H1 (cell line): ENCODE measurements at regions not wholly inside any gene's neighbourhood (a gene's known extent, or its start where the extent isn't known, plus 50 kb on each side); places are given as distances from the start of the nearest gene placed in this dataset.

ENCODE experiments used
- CTCF ChIA-PET: fragments of 300-600 bp; sonication (Branson Sonifier 250); formaldehyde crosslinking; loops from one replicate; lab custom pipeline; 2021; ENCODE audit not compliant: partially characterized antibody; lab: Charles Lee
- POLR2A ChIA-PET: fragments of 300-600 bp; sonication (Branson Sonifier 250); formaldehyde crosslinking; loops from one replicate; lab custom pipeline; 2021; ENCODE audit warnings: inconsistent platforms; ENCODE audit not compliant: partially characterized antibody; lab: Charles Lee
- DNase-seq, 2 experiments: peaks; one replicate each; pipeline versions ENCODE4 v3.0.0 to v3.0.0-alpha.2; 2010 to 2022; ENCODE audit warnings: low spot score in 2 of 2, low read depth in 1 of 2, mixed read lengths in 1 of 2
- FAIRE-seq: peaks from 2 replicates; lab custom pipeline; 2011; peaks lifted over from hg19 to GRCh38; lab: Jason Lieb, UNC
- H2AFZ ChIP-seq: 2 replicates; pipeline ENCODE4 v1.8.1; 2012; ENCODE audit warnings: low read length, inconsistent platforms
- H2AK5ac ChIP-seq: 2 replicates; pipeline ENCODE4 v1.6.1; 2013; ENCODE audit warnings: low read depth, low read length
- H2BK120ac ChIP-seq: replicated peaks from 2 replicates; pipeline ENCODE3; 2013; ENCODE audit warnings: low read depth, low read length, inconsistent platforms
- H2BK12ac ChIP-seq: 2 replicates; pipeline ENCODE4 v1.6.1; 2013; ENCODE audit warnings: low read depth, low read length
- H2BK15ac ChIP-seq: 2 replicates; pipeline ENCODE4 v1.6.1; 2013; ENCODE audit warnings: low read length
- H2BK20ac ChIP-seq: 2 replicates; pipeline ENCODE4 v1.6.1; 2013; ENCODE audit warnings: low read length
- H2BK5ac ChIP-seq: 2 replicates; pipeline ENCODE4 v1.6.1; 2013; ENCODE audit warnings: low read depth, low read length
- H3K14ac ChIP-seq: 2 replicates; pipeline ENCODE4 v1.6.1; 2013; ENCODE audit warnings: inconsistent platforms; ENCODE audit not compliant: insufficient read length
- H3K18ac ChIP-seq: 2 replicates; pipeline ENCODE4 v1.6.1; 2013; ENCODE audit warnings: low read length; ENCODE audit errors: extremely low read depth
- H3K23ac ChIP-seq: 2 replicates; pipeline ENCODE4 v1.6.1; 2013; ENCODE audit warnings: inconsistent platforms; ENCODE audit not compliant: insufficient read length
- H3K23me2 ChIP-seq: 2 replicates; pipeline ENCODE4 v1.6.1; 2013; ENCODE audit warnings: low read depth, low read length
- H3K27ac ChIP-seq: 2 replicates; pipeline ENCODE4 v1.6.1; 2011; ENCODE audit warnings: low read depth, low read length, inconsistent platforms
- H3K27me3 ChIP-seq, 4 experiments: replicated peaks in 1 of 4; 1 replicate in 1 of 4; 2 replicates in 3 of 4; pipeline versions ENCODE4 v1.6.1 to v1.8.1; 2011 to 2013; ENCODE audit warnings: low read length in 3 of 4, mild to moderate bottlenecking in 3 of 4, inconsistent platforms in 2 of 4, mixed read lengths in 2 of 4, moderate library complexity in 1 of 4; ENCODE audit not compliant: control insufficient read depth in 3 of 4, insufficient read depth in 3 of 4; ENCODE audit errors: extremely low read depth in 1 of 4
- H3K36me3 ChIP-seq, 4 experiments: 2 replicates each; pipeline versions ENCODE4 v1.6.1 to v1.8.1; 2011 to 2013; ENCODE audit warnings: mild to moderate bottlenecking in 4 of 4, low read length in 3 of 4, moderate library complexity in 2 of 4, control low read depth in 1 of 4, inconsistent platforms in 1 of 4; ENCODE audit not compliant: insufficient read depth in 4 of 4, control insufficient read depth in 2 of 4
- H3K4ac ChIP-seq: replicated peaks from 2 replicates; pipeline ENCODE3; 2013; ENCODE audit warnings: low read length, low read depth, mixed read lengths, inconsistent platforms; ENCODE audit not compliant: insufficient read length
- H3K4me1 ChIP-seq, 4 experiments: replicated peaks in 1 of 4; 1 replicate in 1 of 4; 2 replicates in 3 of 4; pipeline versions ENCODE4 v1.6.1 to v1.8.1; 2011 to 2013; ENCODE audit warnings: low read length in 3 of 4, inconsistent platforms in 2 of 4, mixed read lengths in 1 of 4; ENCODE audit not compliant: insufficient read depth in 4 of 4, control insufficient read depth in 3 of 4
- H3K4me2 ChIP-seq, 2 experiments: 2 replicates each; pipeline versions ENCODE4 v1.6.1 to v1.8.1; 2011 to 2013; ENCODE audit warnings: low read depth in 2 of 2, low read length in 2 of 2, control low read depth in 1 of 2, inconsistent platforms in 1 of 2, mild to moderate bottlenecking in 1 of 2; ENCODE audit not compliant: insufficient read depth in 1 of 2
- H3K4me3 ChIP-seq, 4 experiments: fragments of 200-600, 300-600 bp in 1 of 4; sonication (generic), shearing (Covaris generic), sonication (Bioruptor Twin) in 1 of 4; 2 replicates each; pipeline versions ENCODE4 v1.5.1 to v1.8.1; 2011 to 2016; ENCODE audit warnings: low read length in 4 of 4, low read depth in 3 of 4, control low read depth in 2 of 4, inconsistent platforms in 2 of 4, mild to moderate bottlenecking in 2 of 4, mixed read lengths in 1 of 4, moderate library complexity in 1 of 4; ENCODE audit not compliant: insufficient read depth in 2 of 4; ENCODE audit errors: extremely low read depth in 1 of 4
- H3K56ac ChIP-seq: replicated peaks from 2 replicates; pipeline ENCODE3; 2013; ENCODE audit warnings: low read depth, mild to moderate bottlenecking, mixed read lengths, low read length, inconsistent platforms; ENCODE audit not compliant: insufficient read length
- H3K79me1 ChIP-seq: 2 replicates; pipeline ENCODE4 v1.6.1; 2013; ENCODE audit warnings: low read depth, low read length, control low read depth
- H3K79me2 ChIP-seq, 2 experiments: 2 replicates each; pipeline versions ENCODE4 v1.6.1 to v1.8.1; 2012 to 2013; ENCODE audit warnings: low read length in 2 of 2, mild to moderate bottlenecking in 2 of 2, inconsistent platforms in 1 of 2; ENCODE audit not compliant: insufficient read depth in 2 of 2, control insufficient read depth in 1 of 2
- H3K9ac ChIP-seq, 4 experiments: replicated peaks in 1 of 4; 1 replicate in 1 of 4; 2 replicates in 3 of 4; pipeline versions ENCODE4 v1.6.1 to v1.8.1; 2011 to 2013; ENCODE audit warnings: low read depth in 3 of 4, low read length in 3 of 4, control low read depth in 2 of 4, mild to moderate bottlenecking in 2 of 4, moderate library complexity in 2 of 4, inconsistent platforms in 1 of 4; ENCODE audit errors: extremely low read depth in 1 of 4
- H3K9me3 ChIP-seq, 2 experiments: 2 replicates each; pipeline versions ENCODE4 v1.6.1 to v1.8.1; 2012 to 2013; ENCODE audit warnings: mild to moderate bottlenecking in 2 of 2, moderate library complexity in 2 of 2, control low read depth in 1 of 2, inconsistent platforms in 1 of 2, low read depth in 1 of 2, low read length in 1 of 2, mixed read lengths in 1 of 2; ENCODE audit not compliant: insufficient read depth in 2 of 2
- H4K20me1 ChIP-seq, 2 experiments: replicated peaks in 1 of 2; 2 replicates each; pipeline versions ENCODE3 to v1.8.1; 2011 to 2013; ENCODE audit warnings: inconsistent platforms in 2 of 2, low read length in 2 of 2, mild to moderate bottlenecking in 1 of 2; ENCODE audit not compliant: insufficient read depth in 2 of 2, control insufficient read depth in 1 of 2
- H4K5ac ChIP-seq: 2 replicates; pipeline ENCODE4 v1.6.1; 2013; ENCODE audit warnings: low read length, low read depth, mixed read lengths, inconsistent platforms; ENCODE audit not compliant: insufficient read length
- H4K8ac ChIP-seq: 2 replicates; pipeline ENCODE4 v1.8.0; 2013; ENCODE audit warnings: mild to moderate bottlenecking, moderate library complexity, low read length, inconsistent platforms; ENCODE audit not compliant: insufficient read depth; ENCODE audit errors: extremely low read depth
- H4K91ac ChIP-seq: replicated peaks from 2 replicates; pipeline ENCODE3; 2013; ENCODE audit warnings: low read length, mixed read lengths, inconsistent platforms; ENCODE audit not compliant: insufficient read length
- ASH2L ChIP-seq: fragments of 200-600, 300-600 bp; sonication (generic); IDR thresholded peaks from one replicate; pipeline ENCODE4 v1.7.1; 2017; ENCODE audit warnings: low read length
- ATF3 ChIP-seq: IDR thresholded peaks from 2 replicates; pipeline ENCODE4 v1.6.1; 2011; ENCODE audit warnings: low read depth, mild to moderate bottlenecking, low read length; ENCODE audit not compliant: insufficient read depth
- BACH1 ChIP-seq: IDR thresholded peaks from 2 replicates; pipeline ENCODE4 v1.6.1; 2012; ENCODE audit warnings: low read length, improper control_type of control experiment
- CBX8 ChIP-seq: fragments of 300-800, 300-1000 bp; sonication (generic); IDR thresholded peaks from 2 replicates; pipeline ENCODE4 v1.7.1; 2016; ENCODE audit warnings: low read depth, low read length, borderline replicate concordance
- CREB1 ChIP-seq: IDR thresholded peaks from 2 replicates; pipeline ENCODE4 v1.6.1; 2012; ENCODE audit warnings: inconsistent platforms
- E2F6 ChIP-seq: IDR thresholded peaks from 2 replicates; pipeline ENCODE4 v1.6.1; 2012; ENCODE audit warnings: inconsistent platforms
- EP300 ChIP-seq, 2 experiments: IDR thresholded peaks; 1 replicate in 1 of 2; 2 replicates in 1 of 2; pipeline ENCODE4 v1.6.1; 2011 to 2012; ENCODE audit warnings: low read depth in 2 of 2, low read length in 2 of 2, mild to moderate bottlenecking in 2 of 2, borderline replicate concordance in 1 of 2, inconsistent platforms in 1 of 2, moderate library complexity in 1 of 2
- KDM1A ChIP-seq: fragments of 200-600, 300-600 bp; sonication (generic); IDR thresholded peaks from 2 replicates; pipeline ENCODE4 v1.7.1; 2016; ENCODE audit warnings: mild to moderate bottlenecking, low read length, borderline replicate concordance
- RBBP5 ChIP-seq: IDR thresholded peaks from 2 replicates; pipeline ENCODE4 v1.7.1; 2012; ENCODE audit warnings: low read depth, mild to moderate bottlenecking, inconsistent platforms, low read length, moderate library complexity, borderline replicate concordance
- RXRA ChIP-seq: IDR thresholded peaks from 2 replicates; pipeline ENCODE4 v1.6.1; 2011; ENCODE audit warnings: low read depth, mild to moderate bottlenecking, low read length, moderate library complexity; ENCODE audit not compliant: insufficient read depth
- SIN3A ChIP-seq, 2 experiments: IDR thresholded peaks in 1 of 2; conservative IDR thresholded peaks in 1 of 2; 2 replicates each; pipeline ENCODE4 v1.6.1; 2011 to 2012; ENCODE audit warnings: low read length in 2 of 2, improper control_type of control experiment in 1 of 2, low read depth in 1 of 2, mild to moderate bottlenecking in 1 of 2
- SIX5 ChIP-seq: IDR thresholded peaks from 2 replicates; pipeline ENCODE4 v1.6.1; 2011; ENCODE audit warnings: mild to moderate bottlenecking, low read depth, low read length
- SP2 ChIP-seq: IDR thresholded peaks from 2 replicates; pipeline ENCODE4 v1.6.1; 2012; ENCODE audit warnings: mild to moderate bottlenecking, low read length, inconsistent platforms
- SP4 ChIP-seq: IDR thresholded peaks from 2 replicates; pipeline ENCODE4 v1.6.1; 2012; ENCODE audit warnings: low read length, inconsistent platforms
- TBP ChIP-seq: IDR thresholded peaks from 2 replicates; pipeline ENCODE4 v1.6.1; 2011; ENCODE audit warnings: low read depth, low read length, improper control_type of control experiment
- WGBS, 2 experiments: shearing (Covaris generic) in 1 of 2; methylation state at CpG; one replicate each; pipeline versions ENCODE4 v1.1.6 to v1.1.7; 2013 to 2015; ENCODE audit warnings: low lambda C conversion rate in 2 of 2, mixed read lengths in 2 of 2, inconsistent platforms in 1 of 2, low coverage in 1 of 2, missing lambda C conversion rate in 1 of 2; ENCODE audit not compliant: insufficient replicate concordance in 2 of 2, insufficient coverage in 1 of 2, insufficient read length in 1 of 2; ENCODE audit errors: extremely low coverage in 1 of 2, missing lambda C conversion rate in 1 of 2; 5-methylcytosine and 5-hydroxymethylcytosine counted together

- H4K8ac ChIP-seq: no peak overlapping the region
- H3K14ac ChIP-seq: no peak overlapping the region
- no peaks in the 10 kb centered on the region for H4K20me1 ChIP-seq
- H3K4me2 ChIP-seq: no peak overlapping the region
- no peak overlapping the region for H2AFZ ChIP-seq
- no peaks in the 10 kb centered on the region for H3K23me2 ChIP-seq
- H3K4me1 ChIP-seq: no peaks in the 10 kb centered on the region
- ChIA-PET CTCF (no interaction called here), POLR2A (no interaction called here)
- no peak overlapping the region for H2BK20ac ChIP-seq
- H3K27ac ChIP-seq: no peak overlapping the region
- H3K9ac ChIP-seq: no peak overlapping the region
- H2BK15ac ChIP-seq: no peak overlapping the region
- H3K79me1 ChIP-seq: no peaks in the 10 kb centered on the region
- no peak overlapping the region for H2BK120ac ChIP-seq
- no peak overlapping the region for H4K5ac ChIP-seq
- H3K18ac ChIP-seq: no peak overlapping the region
- no peak overlapping the region for H2BK5ac ChIP-seq
- no peak overlapping the region for H3K4ac ChIP-seq
- FAIRE-seq (no peak), DNase-seq (no peak)
- no peak overlapping the region for H3K4me3 ChIP-seq
- H3K56ac ChIP-seq: no peak overlapping the region
- H2BK12ac ChIP-seq: no peak overlapping the region
- H3K23ac ChIP-seq: no peak overlapping the region
- no peak overlapping the region for H4K91ac ChIP-seq
- no peaks in the 10 kb centered on the region for H3K36me3 ChIP-seq
- H3K9me3 ChIP-seq: no peaks in the 10 kb centered on the region
- 87% methylated on average over 2 of the region's 2 CpGs; no CpG with 5 or more reads in 1 of the 2 experiments for WGBS, 2 experiments
- no peaks in the 10 kb centered on the region for H3K27me3 ChIP-seq
- no peaks in the 10 kb centered on the region for H3K79me2 ChIP-seq
- no peak overlapping the region for H2AK5ac ChIP-seq
- TF ChIP-seq EP300 (IDR thresholded peaks at IDR 0.05; ENCODE audit: borderline replicate concordance in 1 of 2, low read depth in 2 of 2, low read length in 2 of 2): no peak
- TF ChIP-seq KDM1A: no peak
- no peak for TF ChIP-seq ATF3
- TF ChIP-seq E2F6: no peak
- TF ChIP-seq ASH2L: no peak
- no peak for TF ChIP-seq SP4
- TF ChIP-seq BACH1: no peak
- TF ChIP-seq CREB1: no peak
- TF ChIP-seq SIX5: no peak
- TF ChIP-seq SP2: no peak
- no peak for TF ChIP-seq RBBP5
- no peak for TF ChIP-seq TBP
- no peak for TF ChIP-seq RXRA
- no peak for TF ChIP-seq CBX8
- TF ChIP-seq SIN3A (conservative IDR thresholded peaks at IDR 0.05 in 1 of 2, IDR thresholded peaks at IDR 0.05 in 1 of 2; ENCODE audit: low read depth in 1 of 2, low read length in 2 of 2): no peak
These were observed 138.7 kb downstream of the IRS2 start for GRCh38 chr13:109647699-109648098.
